Activated T-cell treated with anti-CD3 and anti-CD28 coated beads, Interleukin-2, amount 50 U/mL, for 72 hours (primary cell): ENCODE measurements at regions not wholly inside any gene's neighbourhood (a gene's known extent, or its start where the extent isn't known, plus 50 kb on each side); places are given as distances from the start of the nearest gene placed in this dataset.
"Not testable (repeated sequence)": the region's sequence is repeated elsewhere in the genome, so short reads cannot be mapped to it uniquely, and the experiment has no call there.

ENCODE experiments used
- ATAC-seq, 2 donors: fragments of 150-1000 bp; cut with Tn5 transposase; replicated peaks in 1 of 2; 2 replicates each; pipeline ENCODE4 v1.10.0; 2021; ENCODE audit warnings: moderate library complexity in 2 of 2, mild to moderate bottlenecking in 1 of 2
- DNase-seq, 2 donors: peaks; one replicate each; pipeline ENCODE4 v3.0.0; 2021 to 2022; ENCODE audit warnings: mixed read lengths in 1 of 2
- H3K27ac Mint-ChIP-seq: one replicate; pipeline ENCODE4 v1.8.0; 2022; ENCODE audit warnings: mild to moderate bottlenecking, moderate library complexity, mixed read lengths
- H3K27me3 Mint-ChIP-seq: one replicate; pipeline ENCODE4 v1.8.0; 2022; ENCODE audit warnings: low read depth, mixed read lengths
- H3K36me3 Mint-ChIP-seq, 2 donors: one replicate each; pipeline ENCODE4 v1.8.0; 2022; ENCODE audit warnings: mixed read lengths in 2 of 2, mild to moderate bottlenecking in 1 of 2; ENCODE audit not compliant: insufficient read depth in 2 of 2
- H3K4me1 Mint-ChIP-seq: one replicate; pipeline ENCODE4 v1.8.0; 2022; ENCODE audit warnings: low read depth, mixed read lengths
- H3K4me3 Mint-ChIP-seq, 2 donors: one replicate each; pipeline ENCODE4 v1.8.0; 2022; ENCODE audit warnings: mild to moderate bottlenecking in 2 of 2, mixed read lengths in 2 of 2, moderate library complexity in 2 of 2
- H3K9me3 Mint-ChIP-seq, 2 donors: one replicate each; pipeline ENCODE4 v1.8.0; 2022; ENCODE audit warnings: mixed read lengths in 2 of 2

DNA sequence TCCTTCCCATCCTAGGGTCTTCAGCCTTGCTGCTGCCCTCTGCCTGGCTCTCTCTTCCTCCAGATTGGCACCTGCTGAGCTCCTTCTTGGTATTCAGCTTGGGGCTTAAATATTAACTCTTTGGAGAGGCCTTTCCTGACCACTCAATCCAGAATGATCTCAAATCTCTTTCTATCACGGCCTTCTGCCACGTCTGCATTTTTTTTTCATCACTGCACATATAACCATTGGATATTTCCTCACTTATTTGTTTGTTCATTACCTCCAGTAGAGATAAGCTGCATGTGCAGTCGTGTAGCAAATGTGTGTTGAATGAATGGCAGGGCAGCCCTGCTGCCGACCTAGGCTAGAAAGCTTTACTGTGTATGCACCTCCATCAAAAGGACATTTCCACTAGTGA lies 51.6 kb upstream of the MPP7 start:
- H3K36me3 Mint-ChIP-seq = no peaks in the 10 kb centered on the region
- no peak overlapping the region for H3K4me3 Mint-ChIP-seq
- H3K4me1 Mint-ChIP-seq = peaks cover 5% of the 10 kb centered on the region
- H3K27ac Mint-ChIP-seq = no peak overlapping the region
- no peak for ATAC-seq
- no peaks in the 10 kb centered on the region for H3K27me3 Mint-ChIP-seq
- DNase-seq = no peak
- H3K9me3 Mint-ChIP-seq = no peaks in the 10 kb centered on the region

DNA sequence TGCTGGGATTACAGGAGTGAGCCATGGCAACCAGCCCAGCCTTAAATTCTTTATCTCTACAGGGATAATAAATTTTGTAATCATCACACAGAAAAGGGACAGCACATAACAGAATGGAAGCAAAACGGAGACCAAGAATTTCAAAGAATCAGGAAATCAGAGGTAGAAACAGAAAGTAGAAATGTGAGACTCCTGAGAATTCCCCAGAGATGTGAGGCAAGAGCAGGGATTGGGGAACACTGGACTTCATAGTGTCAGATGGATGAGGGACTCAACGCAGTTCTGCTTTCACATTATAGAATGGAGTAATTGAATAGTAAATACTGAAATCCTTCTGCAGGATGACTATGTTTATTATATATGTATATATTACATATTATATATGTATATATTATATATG lies 52.5 kb upstream of the MPP7 start:
- DNase-seq = no peak

DNA sequence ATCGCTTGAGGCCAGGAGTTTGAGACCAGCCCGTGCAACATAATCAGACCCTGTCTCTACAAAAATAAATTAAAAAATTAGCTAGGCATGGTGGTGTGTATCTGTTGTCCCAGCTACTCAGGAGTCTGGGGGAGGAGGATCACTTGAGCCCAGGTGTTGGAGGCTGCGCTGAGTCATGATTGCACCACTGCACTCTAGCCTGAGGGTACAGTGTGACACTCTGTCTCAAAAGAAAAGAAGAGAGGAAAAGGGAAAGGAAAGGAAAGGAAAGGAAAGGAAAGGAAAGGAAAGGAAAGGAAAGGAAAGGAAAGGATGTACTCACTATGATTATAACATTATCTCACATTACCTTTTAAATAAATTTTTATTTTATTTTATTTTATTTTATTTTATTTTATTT lies 56.5 kb upstream of the MPP7 start:
- Mint-ChIP-seq H3K4me3 (no peak overlapping the region), H3K36me3 (no peaks in the 10 kb centered on the region), H3K27ac (no peak overlapping the region), H3K9me3 (no peaks in the 10 kb centered on the region), H3K27me3 (no peaks in the 10 kb centered on the region), H3K4me1 (peaks cover 12% of the 10 kb centered on the region)
- DNase-seq = no peak
- no peak for ATAC-seq

More for the DNA sequence above, 52.5 kb upstream of the MPP7 start:
- Mint-ChIP-seq H3K4me1 (peaks cover 5% of the 10 kb centered on the region), H3K27me3 (no peaks in the 10 kb centered on the region), H3K36me3 (no peaks in the 10 kb centered on the region), H3K27ac (no peak overlapping the region), H3K9me3 (no peaks in the 10 kb centered on the region), H3K4me3 (no peak overlapping the region)
- ATAC-seq = no peak

DNA sequence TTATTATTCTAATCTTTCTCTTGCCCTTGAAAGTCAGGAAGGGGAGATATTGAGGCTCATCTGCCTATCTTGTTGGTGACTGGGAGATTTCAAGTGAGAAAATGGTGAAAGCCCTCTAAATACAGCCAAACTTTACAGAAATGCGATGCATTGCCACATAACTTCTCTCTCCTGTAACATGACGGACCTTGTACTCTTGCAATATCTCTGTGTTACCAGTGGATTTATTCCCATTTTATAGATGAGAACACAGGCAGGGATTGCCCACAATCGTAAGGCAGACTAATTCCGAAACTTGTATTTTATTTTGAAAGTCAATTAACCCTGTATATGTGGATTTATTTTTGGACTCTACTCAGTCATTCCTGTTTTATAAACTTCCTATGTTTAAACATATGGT lies 57.3 kb upstream of the MPP7 start:
- H3K4me1 Mint-ChIP-seq = peaks cover 13% of the 10 kb centered on the region
- no peaks in the 10 kb centered on the region for H3K36me3 Mint-ChIP-seq
- no peaks in the 10 kb centered on the region for H3K9me3 Mint-ChIP-seq
- DNase-seq (no peak), ATAC-seq (no peak)
- H3K27ac Mint-ChIP-seq = no peak overlapping the region
- no peaks in the 10 kb centered on the region for H3K27me3 Mint-ChIP-seq
- H3K4me3 Mint-ChIP-seq = no peak overlapping the region

DNA sequence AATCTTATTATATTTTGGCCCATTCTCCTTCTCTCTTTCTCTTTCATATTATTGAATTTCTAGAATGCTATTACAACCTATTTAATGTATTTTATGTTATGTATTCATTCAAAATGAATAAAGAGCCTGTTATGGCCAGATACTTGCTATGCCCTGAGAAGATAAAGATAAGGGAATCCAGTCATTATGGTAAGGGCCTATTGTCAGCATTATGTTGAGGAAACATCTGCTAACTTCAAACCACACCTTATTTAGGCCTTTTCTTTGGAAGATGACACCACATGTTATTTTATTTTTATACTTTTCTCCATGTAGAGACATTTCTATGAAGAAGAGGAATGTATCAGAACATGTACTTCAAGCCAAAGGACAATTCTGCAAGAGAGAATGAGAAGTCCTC lies 60.5 kb upstream of the MPP7 start:
- Mint-ChIP-seq H3K27me3 (no peaks in the 10 kb centered on the region), H3K4me1 (peaks cover 45% of the 10 kb centered on the region), H3K9me3 (peaks cover 0 to 2% of the 10 kb centered on the region in 2 donors), H3K36me3 (peaks cover 2% of the 10 kb centered on the region in 2 donors), H3K4me3 (no peak overlapping the region), H3K27ac (no peak overlapping the region)
- DNase-seq (no peak), ATAC-seq (no peak)

DNA sequence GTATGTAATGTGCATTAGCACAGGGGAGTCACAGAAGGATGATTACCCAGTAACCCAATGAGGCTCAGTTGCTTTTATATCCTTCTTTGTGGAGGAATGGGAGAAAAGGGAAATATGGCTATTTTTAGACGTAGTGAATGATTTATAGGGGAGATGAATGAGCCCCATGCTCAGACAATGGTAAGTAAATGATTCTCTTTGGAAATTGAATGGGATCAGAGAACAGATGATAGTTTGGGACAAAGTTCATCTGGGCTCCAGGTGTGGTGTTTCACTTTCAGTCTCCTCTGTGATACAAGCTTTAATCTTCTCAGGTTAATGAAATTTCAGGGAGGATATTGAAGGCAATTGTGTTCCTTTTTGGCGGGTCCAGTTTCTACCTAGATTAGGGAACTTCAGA lies 63.0 kb upstream of the MPP7 start:
- H3K36me3 Mint-ChIP-seq = peaks cover 2 to 4% of the 10 kb centered on the region in 2 donors
- ATAC-seq = no peak
- H3K4me1 Mint-ChIP-seq = peaks cover 52% of the 10 kb centered on the region
- no peak for DNase-seq
- H3K27me3 Mint-ChIP-seq = no peaks in the 10 kb centered on the region
- peaks cover 1 to 4% of the 10 kb centered on the region in 2 donors for H3K9me3 Mint-ChIP-seq
- peak overlapping the region; percentile 82 for H3K27ac Mint-ChIP-seq
- H3K4me3 Mint-ChIP-seq = peak overlapping the region; percentile 53 to 67

DNA sequence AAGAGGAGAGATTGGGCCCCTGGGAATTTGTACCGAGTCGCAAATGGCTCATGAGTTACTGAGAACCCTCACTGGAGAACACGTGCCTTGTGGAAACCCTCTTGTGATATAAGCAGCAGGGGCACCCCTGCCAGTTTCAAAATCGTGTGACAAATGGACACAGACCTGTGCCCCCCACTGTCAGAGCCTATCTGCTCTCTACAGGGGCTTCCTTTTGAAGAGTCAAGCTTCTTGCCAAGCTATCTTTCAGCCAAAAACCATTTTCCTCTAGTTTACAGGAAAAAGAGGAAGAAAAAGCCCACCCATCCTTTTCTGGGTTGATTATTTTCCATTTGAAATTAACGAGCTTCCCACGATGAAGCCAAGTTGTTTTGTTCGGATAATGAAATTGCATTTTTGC lies 64.1 kb upstream of the MPP7 start:
- H3K9me3 Mint-ChIP-seq = peaks cover 1 to 4% of the 10 kb centered on the region in 2 donors
- H3K27ac Mint-ChIP-seq = no peak overlapping the region
- H3K4me1 Mint-ChIP-seq = peaks cover 52% of the 10 kb centered on the region
- peaks cover 2 to 4% of the 10 kb centered on the region in 2 donors for H3K36me3 Mint-ChIP-seq
- DNase-seq (no peak), ATAC-seq (no peak)
- H3K27me3 Mint-ChIP-seq = no peaks in the 10 kb centered on the region
- H3K4me3 Mint-ChIP-seq = no peak overlapping the region

DNA sequence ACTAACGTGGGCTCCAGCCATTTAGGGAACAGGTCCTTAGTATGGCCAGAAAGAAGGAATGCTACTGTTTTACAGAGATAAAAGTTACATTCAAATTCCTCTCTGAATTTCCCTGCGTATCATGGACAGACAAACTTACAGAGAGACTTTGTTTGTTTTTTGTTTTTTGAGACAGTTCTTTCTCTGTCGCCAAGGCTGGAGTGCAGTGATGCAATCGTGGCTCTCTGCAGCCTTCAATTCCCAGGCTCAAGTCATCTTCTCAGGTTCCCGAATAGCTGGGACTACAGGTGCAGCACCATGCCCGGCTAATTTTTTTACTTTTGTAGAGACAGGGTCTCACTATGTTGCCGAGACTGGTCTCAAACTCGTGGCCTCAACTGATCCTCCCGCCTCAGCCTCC lies 64.5 kb upstream of the MPP7 start:
- ATAC-seq (no peak), DNase-seq (no peak)
- H3K27me3 Mint-ChIP-seq = no peaks in the 10 kb centered on the region
- H3K9me3 Mint-ChIP-seq = peaks cover 1 to 4% of the 10 kb centered on the region in 2 donors
- peaks cover 52% of the 10 kb centered on the region for H3K4me1 Mint-ChIP-seq
- peaks cover 2 to 4% of the 10 kb centered on the region in 2 donors for H3K36me3 Mint-ChIP-seq
- H3K27ac Mint-ChIP-seq = peak overlapping the region; percentile 47
- H3K4me3 Mint-ChIP-seq = peak overlapping the region; percentile 73 to 84

DNA sequence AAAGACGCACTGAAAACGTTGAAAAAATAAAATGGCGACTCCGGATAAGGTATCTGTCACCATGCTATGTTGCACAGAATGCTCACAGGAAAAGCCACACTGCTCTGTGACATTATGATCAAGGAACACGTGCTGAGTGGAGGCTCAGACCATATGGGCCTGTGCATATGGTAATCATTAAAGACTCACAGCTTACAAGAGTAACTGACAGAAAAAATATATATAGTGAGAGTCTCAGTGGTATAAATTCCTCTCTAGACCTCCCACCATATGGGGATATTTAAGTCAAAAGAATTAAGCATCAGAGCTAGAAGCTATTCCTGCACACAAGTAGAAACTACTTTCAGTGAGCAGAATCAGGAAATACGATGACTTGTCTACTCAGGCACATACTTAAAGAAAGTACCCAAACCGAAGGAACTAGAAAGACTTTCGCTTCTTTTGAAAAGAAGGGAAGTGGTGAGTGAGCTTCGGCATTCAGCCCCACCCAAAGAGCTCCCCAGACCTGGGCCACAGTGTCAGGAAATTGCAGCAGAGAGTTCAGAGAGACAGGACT lies 65.1 kb upstream of the MPP7 start:
- ATAC-seq (peak; percentile 90 to 91), DNase-seq (peak; percentile 66 to 70)
- peaks cover 2 to 4% of the 10 kb centered on the region in 2 donors for H3K36me3 Mint-ChIP-seq
- H3K27me3 Mint-ChIP-seq = no peaks in the 10 kb centered on the region
- H3K4me1 Mint-ChIP-seq = peaks cover 52% of the 10 kb centered on the region
- peaks cover 1 to 4% of the 10 kb centered on the region in 2 donors for H3K9me3 Mint-ChIP-seq
- H3K4me3 Mint-ChIP-seq = peak overlapping the region; percentile 73 to 84
- H3K27ac Mint-ChIP-seq = peak overlapping the region; percentile 47

DNA sequence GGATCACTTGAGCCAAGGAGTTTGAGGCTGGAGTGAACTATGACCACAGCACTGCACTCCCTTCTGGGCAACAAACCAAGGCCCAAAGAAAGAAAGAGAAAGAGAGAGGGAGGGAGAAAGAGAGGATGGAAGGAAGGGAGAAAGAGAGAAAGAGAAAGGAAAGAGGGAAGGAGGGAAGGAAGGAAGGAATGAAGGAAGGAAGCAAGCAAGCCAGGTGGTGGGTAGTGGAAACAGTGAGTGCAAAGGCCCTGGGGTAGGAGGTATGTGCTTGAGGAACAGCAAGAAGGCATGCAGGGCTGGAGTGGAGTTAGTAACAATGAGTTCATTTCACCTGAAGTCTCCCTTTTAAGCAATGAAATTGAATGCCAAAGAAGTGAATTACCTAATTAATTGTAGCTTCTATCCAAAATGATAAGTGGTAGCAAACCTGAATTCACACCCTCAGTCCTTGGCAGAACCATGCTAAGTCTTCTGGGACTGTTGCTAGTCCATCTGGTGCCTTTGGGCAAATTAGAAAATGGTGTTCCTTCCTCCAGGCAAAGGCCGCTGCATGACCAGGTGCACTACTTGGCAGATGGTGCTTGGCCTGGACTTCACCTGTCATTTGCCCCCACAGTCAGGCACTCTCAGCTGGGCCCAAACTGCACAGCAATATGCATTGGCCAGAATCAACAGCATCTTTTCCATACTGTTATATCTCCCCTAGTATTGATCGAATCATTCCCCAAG lies 67.4 kb upstream of the MPP7 start:
- H3K27me3 Mint-ChIP-seq = no peaks in the 10 kb centered on the region
- H3K36me3 Mint-ChIP-seq = peaks cover 2 to 4% of the 10 kb centered on the region in 2 donors
- no peak for DNase-seq
- no peak overlapping the region for H3K4me3 Mint-ChIP-seq
- H3K4me1 Mint-ChIP-seq = peaks cover 43% of the 10 kb centered on the region
- no peak overlapping the region for H3K27ac Mint-ChIP-seq
- no peak for ATAC-seq
- H3K9me3 Mint-ChIP-seq = peaks cover 1 to 4% of the 10 kb centered on the region in 2 donors

DNA sequence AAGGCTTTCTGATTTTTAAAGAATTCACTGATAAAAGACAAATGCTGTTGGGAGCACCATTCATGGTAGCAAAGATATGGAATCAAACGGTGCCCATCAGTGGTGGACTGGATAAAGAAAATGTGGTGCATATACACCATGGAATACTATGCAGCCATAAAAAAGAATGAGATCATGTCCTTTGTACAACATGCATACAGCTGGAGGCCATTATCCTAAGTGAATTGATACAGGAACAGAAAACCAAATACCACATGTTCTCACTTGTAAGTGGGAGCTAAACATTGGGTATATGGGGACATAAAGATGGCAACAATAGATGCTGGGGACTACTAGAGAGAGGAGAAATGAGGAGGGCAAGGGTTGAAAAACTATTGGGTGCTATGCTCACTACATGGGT lies 68.8 kb upstream of the MPP7 start:
- H3K9me3 Mint-ChIP-seq, ATAC-seq, H3K27ac Mint-ChIP-seq, H3K36me3 Mint-ChIP-seq, DNase-seq, H3K4me3 Mint-ChIP-seq, H3K27me3 Mint-ChIP-seq: not testable (repeated sequence)
- H3K4me1 Mint-ChIP-seq = peaks cover 35% of the 10 kb centered on the region

DNA sequence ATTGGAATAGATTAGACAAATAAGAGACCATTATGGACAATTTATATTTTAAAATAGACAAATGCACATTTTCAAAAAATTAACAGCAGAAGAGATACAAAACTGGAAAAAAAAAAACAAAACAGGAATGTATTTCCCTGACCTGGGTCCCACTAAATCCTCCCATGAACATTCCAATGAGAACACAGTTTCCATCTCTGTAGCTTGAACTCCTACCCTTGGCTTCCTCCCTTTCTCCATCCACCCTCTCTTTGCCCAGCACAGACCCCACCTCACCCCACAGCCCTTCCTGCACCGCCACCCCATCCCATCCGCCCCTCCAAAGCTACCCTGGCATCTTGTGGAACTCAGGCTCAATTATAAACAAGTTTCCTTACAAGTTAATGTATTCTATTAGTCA lies 71.2 kb upstream of the MPP7 start:
- Mint-ChIP-seq H3K27me3 (no peaks in the 10 kb centered on the region), H3K4me1 (peaks cover 16% of the 10 kb centered on the region), H3K9me3 (peaks cover 1 to 2% of the 10 kb centered on the region in 2 donors), H3K36me3 (no peaks in the 10 kb centered on the region), H3K4me3 (no peak overlapping the region), H3K27ac (no peak overlapping the region)
- ATAC-seq = no peak
- no peak for DNase-seq

DNA sequence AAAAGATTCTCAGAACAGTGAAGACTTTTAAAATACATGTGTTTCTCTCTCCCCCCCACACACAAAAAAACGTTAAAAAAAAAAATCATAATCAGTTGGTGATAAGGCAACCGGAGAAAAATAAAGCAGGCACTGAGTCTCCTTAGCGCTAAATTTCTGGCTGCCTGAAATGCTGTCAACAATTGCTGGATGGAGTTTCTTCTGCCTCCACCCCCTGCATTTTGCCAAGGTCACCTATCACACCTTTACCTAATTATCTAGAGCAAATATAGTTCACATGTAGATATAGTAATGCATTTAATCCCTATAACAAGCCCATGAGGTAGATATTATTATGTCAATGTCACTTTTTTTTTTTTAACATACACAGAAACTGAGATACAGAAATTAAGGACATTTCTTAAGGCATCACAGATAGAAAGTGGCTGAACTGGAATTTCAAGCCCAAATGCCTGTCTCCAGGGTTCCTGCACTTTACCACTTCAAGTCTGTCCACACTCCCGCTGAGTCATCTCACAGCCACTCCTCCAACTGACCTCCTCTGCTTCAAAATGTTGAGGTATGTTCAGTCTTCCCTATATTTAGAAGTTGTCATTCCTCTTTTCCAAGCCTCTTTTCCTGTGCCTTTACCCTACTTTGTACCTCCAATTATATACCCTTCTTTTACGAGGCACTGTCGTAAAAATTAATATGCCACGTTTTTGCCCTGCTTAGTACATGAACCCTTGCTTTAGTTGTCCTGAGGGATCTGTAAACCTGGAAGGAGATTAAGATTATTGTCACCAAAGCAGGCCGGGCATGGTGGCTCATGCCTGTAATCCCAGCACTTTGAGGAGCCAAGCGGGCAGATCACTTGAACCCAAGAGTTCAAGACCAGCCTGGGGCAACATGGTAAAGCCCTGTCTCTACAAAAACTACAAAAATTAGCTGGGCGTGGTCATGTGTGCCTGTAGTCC lies 72.8 kb upstream of the MPP7 start:
- Mint-ChIP-seq H3K4me3 (no peak overlapping the region), H3K27ac (no peak overlapping the region), H3K4me1 (peaks cover 24% of the 10 kb centered on the region), H3K27me3 (no peaks in the 10 kb centered on the region), H3K9me3 (peaks cover 0 to 1% of the 10 kb centered on the region in 2 donors), H3K36me3 (no peaks in the 10 kb centered on the region)
- DNase-seq (no peak), ATAC-seq (no peak)
